Liver (tissue), 3 donors: ENCODE measurements at regions not wholly inside any gene's neighbourhood (a gene's known extent, or its start where the extent isn't known, plus 50 kb on each side); places are given as distances from the start of the nearest gene placed in this dataset.

Experiments
- EGR1 ChIP-seq, 2 donors: IDR thresholded peaks; 2 replicates each; pipeline ENCODE4 v1.6.1; 2016 to 2018; ENCODE audit warnings: antibody characterized with exemption in 2 of 2, low read depth in 2 of 2
- FOXA1 ChIP-seq: IDR thresholded peaks from 2 replicates; pipeline ENCODE4 v1.6.1; 2016; ENCODE audit warnings: antibody characterized with exemption
- GABPA ChIP-seq, 2 donors: IDR thresholded peaks in 1 of 2; conservative IDR thresholded peaks in 1 of 2; 2 replicates each; pipeline ENCODE4 v1.6.1; 2016; ENCODE audit warnings: antibody characterized with exemption in 2 of 2, mild to moderate bottlenecking in 1 of 2, moderate library complexity in 1 of 2
- NR2F2 ChIP-seq: IDR thresholded peaks from 2 replicates; pipeline ENCODE4 v1.6.1; 2016; ENCODE audit warnings: antibody characterized with exemption
- RAD21 ChIP-seq, 2 donors: IDR thresholded peaks; 2 replicates each; pipeline ENCODE4 v1.6.1; 2016; ENCODE audit warnings: antibody characterized with exemption in 2 of 2, mild to moderate bottlenecking in 2 of 2
- SP1 ChIP-seq: IDR thresholded peaks from 2 replicates; pipeline ENCODE4 v1.6.1; 2018; ENCODE audit warnings: antibody characterized with exemption, mild to moderate bottlenecking
- TAF1 ChIP-seq: conservative IDR thresholded peaks from 2 replicates; pipeline ENCODE4 v1.6.1; 2016; ENCODE audit warnings: antibody characterized with exemption, mild to moderate bottlenecking
- YY1 ChIP-seq: IDR thresholded peaks from 2 replicates; pipeline ENCODE4 v1.6.1; 2016; ENCODE audit warnings: antibody characterized with exemption, mild to moderate bottlenecking
- TF ChIP-seq, protein P1 (sequence below): fragments of 150-350 bp; IDR thresholded peaks from 2 replicates; pipeline ENCODE4 v1.5.1; 2017; ENCODE audit warnings: improper control_type of control experiment, low read depth, low read length; ENCODE audit not compliant: missing input control
- TF ChIP-seq, protein P2 (sequence below): IDR thresholded peaks from 2 replicates; pipeline ENCODE4 v1.6.1; 2016; ENCODE audit warnings: antibody characterized with exemption
- TF ChIP-seq, protein P3 (sequence below): IDR thresholded peaks from 2 replicates; pipeline ENCODE4 v1.6.1; 2016; ENCODE audit warnings: antibody characterized with exemption
- TF ChIP-seq, protein P4 (sequence below): IDR thresholded peaks from 2 replicates; pipeline ENCODE4 v1.6.1; 2016; ENCODE audit warnings: antibody characterized with exemption
- donor health status: healthy.
- donor health status: healthy.

DNA sequence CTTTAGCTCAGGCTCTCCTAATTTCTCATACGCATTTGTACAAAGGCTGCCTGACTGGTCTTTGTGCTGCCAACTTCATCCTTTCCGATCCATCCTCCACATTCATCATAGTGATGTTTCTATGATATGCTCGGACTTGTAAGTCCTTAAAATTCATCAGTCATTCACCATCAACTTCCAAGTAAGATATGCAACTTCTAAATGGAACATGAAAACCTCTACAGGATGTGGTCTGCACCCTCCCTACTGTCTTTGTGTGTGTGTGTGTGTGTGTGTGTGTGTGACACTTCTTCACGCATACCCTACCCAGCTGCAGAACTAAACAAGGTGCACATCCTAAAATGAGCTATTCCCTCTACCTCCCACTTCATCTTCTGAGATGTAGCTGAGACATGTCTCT lies 397.9 kb upstream of the NR5A2 start:
- TF ChIP-seq FOXA1 = no peak
- TF ChIP-seq, protein P1, sequence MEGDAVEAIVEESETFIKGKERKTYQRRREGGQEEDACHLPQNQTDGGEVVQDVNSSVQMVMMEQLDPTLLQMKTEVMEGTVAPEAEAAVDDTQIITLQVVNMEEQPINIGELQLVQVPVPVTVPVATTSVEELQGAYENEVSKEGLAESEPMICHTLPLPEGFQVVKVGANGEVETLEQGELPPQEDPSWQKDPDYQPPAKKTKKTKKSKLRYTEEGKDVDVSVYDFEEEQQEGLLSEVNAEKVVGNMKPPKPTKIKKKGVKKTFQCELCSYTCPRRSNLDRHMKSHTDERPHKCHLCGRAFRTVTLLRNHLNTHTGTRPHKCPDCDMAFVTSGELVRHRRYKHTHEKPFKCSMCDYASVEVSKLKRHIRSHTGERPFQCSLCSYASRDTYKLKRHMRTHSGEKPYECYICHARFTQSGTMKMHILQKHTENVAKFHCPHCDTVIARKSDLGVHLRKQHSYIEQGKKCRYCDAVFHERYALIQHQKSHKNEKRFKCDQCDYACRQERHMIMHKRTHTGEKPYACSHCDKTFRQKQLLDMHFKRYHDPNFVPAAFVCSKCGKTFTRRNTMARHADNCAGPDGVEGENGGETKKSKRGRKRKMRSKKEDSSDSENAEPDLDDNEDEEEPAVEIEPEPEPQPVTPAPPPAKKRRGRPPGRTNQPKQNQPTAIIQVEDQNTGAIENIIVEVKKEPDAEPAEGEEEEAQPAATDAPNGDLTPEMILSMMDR = no peak
- TF ChIP-seq YY1 = no peak
- TF ChIP-seq RAD21 (IDR thresholded peaks at IDR 0.05) = no peak
- no peak for TF ChIP-seq GABPA (IDR thresholded peaks at IDR 0.05 in 1 of 2, conservative IDR thresholded peaks at IDR 0.05 in 1 of 2)
- TF ChIP-seq, protein P2, sequence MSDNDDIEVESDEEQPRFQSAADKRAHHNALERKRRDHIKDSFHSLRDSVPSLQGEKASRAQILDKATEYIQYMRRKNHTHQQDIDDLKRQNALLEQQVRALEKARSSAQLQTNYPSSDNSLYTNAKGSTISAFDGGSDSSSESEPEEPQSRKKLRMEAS = no peak
- TF ChIP-seq, protein P3, sequence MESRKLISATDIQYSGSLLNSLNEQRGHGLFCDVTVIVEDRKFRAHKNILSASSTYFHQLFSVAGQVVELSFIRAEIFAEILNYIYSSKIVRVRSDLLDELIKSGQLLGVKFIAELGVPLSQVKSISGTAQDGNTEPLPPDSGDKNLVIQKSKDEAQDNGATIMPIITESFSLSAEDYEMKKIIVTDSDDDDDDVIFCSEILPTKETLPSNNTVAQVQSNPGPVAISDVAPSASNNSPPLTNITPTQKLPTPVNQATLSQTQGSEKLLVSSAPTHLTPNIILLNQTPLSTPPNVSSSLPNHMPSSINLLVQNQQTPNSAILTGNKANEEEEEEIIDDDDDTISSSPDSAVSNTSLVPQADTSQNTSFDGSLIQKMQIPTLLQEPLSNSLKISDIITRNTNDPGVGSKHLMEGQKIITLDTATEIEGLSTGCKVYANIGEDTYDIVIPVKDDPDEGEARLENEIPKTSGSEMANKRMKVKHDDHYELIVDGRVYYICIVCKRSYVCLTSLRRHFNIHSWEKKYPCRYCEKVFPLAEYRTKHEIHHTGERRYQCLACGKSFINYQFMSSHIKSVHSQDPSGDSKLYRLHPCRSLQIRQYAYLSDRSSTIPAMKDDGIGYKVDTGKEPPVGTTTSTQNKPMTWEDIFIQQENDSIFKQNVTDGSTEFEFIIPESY = no peak
- TF ChIP-seq, protein P4, sequence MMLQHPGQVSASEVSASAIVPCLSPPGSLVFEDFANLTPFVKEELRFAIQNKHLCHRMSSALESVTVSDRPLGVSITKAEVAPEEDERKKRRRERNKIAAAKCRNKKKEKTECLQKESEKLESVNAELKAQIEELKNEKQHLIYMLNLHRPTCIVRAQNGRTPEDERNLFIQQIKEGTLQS = no peak
- no peak for TF ChIP-seq EGR1 (IDR thresholded peaks at IDR 0.05; ENCODE audit: low read depth in 2 of 2)
- no peak for TF ChIP-seq TAF1
- TF ChIP-seq NR2F2 = no peak
- TF ChIP-seq SP1 = no peak
